H1 (cell line): ENCODE measurements at regions not wholly inside any gene's neighbourhood (a gene's known extent, or its start where the extent isn't known, plus 50 kb on each side); places are given as distances from the start of the nearest gene placed in this dataset.

ENCODE experiments used
- ASH2L ChIP-seq: fragments of 200-600, 300-600 bp; sonication (generic); IDR thresholded peaks from one replicate; pipeline ENCODE4 v1.7.1; 2017; ENCODE audit warnings: low read length
- EP300 ChIP-seq, 2 experiments: IDR thresholded peaks; 1 replicate in 1 of 2; 2 replicates in 1 of 2; pipeline ENCODE4 v1.6.1; 2011 to 2012; ENCODE audit warnings: low read depth in 2 of 2, low read length in 2 of 2, mild to moderate bottlenecking in 2 of 2, borderline replicate concordance in 1 of 2, inconsistent platforms in 1 of 2, moderate library complexity in 1 of 2
- EZH2 ChIP-seq: fragments of 200-600 bp; sonication (generic); IDR thresholded peaks from 2 replicates; pipeline ENCODE4 v1.7.1; 2012; ENCODE audit warnings: low read depth, mild to moderate bottlenecking, moderate library complexity, low read length, inconsistent platforms; ENCODE audit not compliant: severe bottlenecking
- FOSL1 ChIP-seq: IDR thresholded peaks from 2 replicates; pipeline ENCODE4 v1.6.1; 2011; ENCODE audit warnings: mild to moderate bottlenecking, low read depth, low read length, moderate library complexity; ENCODE audit not compliant: insufficient read depth
- NRF1 ChIP-seq: IDR thresholded peaks from 2 replicates; pipeline ENCODE4 v1.6.1; 2011; ENCODE audit warnings: mild to moderate bottlenecking, low read depth, low read length, improper control_type of control experiment
- SUZ12 ChIP-seq: fragments of 200-600 bp; sonication (generic); IDR thresholded peaks from 2 replicates; pipeline ENCODE4 v1.6.1; 2012; ENCODE audit warnings: mild to moderate bottlenecking, inconsistent platforms, low read length, moderate library complexity, mixed read lengths
- TBP ChIP-seq: IDR thresholded peaks from 2 replicates; pipeline ENCODE4 v1.6.1; 2011; ENCODE audit warnings: low read depth, low read length, improper control_type of control experiment
- TF ChIP-seq, protein P1 (sequence below): fragments of 300-600 bp; sonication (generic); IDR thresholded peaks from 2 replicates; pipeline ENCODE4 v1.7.1; 2012; ENCODE audit warnings: low read length, moderate library complexity, mild to moderate bottlenecking, inconsistent platforms; ENCODE audit not compliant: insufficient replicate concordance
- TF ChIP-seq, protein P2 (sequence below), 3 experiments: IDR thresholded peaks; 1 replicate in 2 of 3; 2 replicates in 1 of 3; pipeline versions ENCODE4 v1.5.1 to v1.6.1; 2011; ENCODE audit warnings: low read length in 3 of 3, mild to moderate bottlenecking in 3 of 3, inconsistent platforms in 2 of 3, low read depth in 1 of 3, moderate library complexity in 1 of 3; ENCODE audit not compliant: insufficient read depth in 1 of 3; ENCODE audit errors: control extremely low read depth in 1 of 3

DNA sequence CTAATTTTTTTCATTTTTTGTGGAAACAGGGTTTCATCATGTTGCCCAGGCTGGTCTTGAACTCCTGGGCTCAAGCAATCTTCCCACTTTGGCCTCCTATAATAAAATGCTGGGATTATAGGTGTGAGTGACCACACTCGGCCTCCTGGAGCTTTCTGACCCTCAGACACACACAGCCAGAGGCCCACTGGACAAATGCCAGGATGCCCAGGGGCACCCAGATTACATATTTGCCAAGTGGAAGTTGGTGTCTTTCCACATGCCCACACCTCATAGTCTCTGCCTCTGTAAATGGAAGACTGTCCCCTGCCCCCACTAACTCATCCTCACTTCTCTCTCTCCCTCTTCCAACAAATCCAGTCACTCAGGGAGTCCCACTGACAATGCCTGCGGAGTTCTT is 63.4 kb upstream of the LRP8 start (continued):
- TF ChIP-seq, protein P1, sequence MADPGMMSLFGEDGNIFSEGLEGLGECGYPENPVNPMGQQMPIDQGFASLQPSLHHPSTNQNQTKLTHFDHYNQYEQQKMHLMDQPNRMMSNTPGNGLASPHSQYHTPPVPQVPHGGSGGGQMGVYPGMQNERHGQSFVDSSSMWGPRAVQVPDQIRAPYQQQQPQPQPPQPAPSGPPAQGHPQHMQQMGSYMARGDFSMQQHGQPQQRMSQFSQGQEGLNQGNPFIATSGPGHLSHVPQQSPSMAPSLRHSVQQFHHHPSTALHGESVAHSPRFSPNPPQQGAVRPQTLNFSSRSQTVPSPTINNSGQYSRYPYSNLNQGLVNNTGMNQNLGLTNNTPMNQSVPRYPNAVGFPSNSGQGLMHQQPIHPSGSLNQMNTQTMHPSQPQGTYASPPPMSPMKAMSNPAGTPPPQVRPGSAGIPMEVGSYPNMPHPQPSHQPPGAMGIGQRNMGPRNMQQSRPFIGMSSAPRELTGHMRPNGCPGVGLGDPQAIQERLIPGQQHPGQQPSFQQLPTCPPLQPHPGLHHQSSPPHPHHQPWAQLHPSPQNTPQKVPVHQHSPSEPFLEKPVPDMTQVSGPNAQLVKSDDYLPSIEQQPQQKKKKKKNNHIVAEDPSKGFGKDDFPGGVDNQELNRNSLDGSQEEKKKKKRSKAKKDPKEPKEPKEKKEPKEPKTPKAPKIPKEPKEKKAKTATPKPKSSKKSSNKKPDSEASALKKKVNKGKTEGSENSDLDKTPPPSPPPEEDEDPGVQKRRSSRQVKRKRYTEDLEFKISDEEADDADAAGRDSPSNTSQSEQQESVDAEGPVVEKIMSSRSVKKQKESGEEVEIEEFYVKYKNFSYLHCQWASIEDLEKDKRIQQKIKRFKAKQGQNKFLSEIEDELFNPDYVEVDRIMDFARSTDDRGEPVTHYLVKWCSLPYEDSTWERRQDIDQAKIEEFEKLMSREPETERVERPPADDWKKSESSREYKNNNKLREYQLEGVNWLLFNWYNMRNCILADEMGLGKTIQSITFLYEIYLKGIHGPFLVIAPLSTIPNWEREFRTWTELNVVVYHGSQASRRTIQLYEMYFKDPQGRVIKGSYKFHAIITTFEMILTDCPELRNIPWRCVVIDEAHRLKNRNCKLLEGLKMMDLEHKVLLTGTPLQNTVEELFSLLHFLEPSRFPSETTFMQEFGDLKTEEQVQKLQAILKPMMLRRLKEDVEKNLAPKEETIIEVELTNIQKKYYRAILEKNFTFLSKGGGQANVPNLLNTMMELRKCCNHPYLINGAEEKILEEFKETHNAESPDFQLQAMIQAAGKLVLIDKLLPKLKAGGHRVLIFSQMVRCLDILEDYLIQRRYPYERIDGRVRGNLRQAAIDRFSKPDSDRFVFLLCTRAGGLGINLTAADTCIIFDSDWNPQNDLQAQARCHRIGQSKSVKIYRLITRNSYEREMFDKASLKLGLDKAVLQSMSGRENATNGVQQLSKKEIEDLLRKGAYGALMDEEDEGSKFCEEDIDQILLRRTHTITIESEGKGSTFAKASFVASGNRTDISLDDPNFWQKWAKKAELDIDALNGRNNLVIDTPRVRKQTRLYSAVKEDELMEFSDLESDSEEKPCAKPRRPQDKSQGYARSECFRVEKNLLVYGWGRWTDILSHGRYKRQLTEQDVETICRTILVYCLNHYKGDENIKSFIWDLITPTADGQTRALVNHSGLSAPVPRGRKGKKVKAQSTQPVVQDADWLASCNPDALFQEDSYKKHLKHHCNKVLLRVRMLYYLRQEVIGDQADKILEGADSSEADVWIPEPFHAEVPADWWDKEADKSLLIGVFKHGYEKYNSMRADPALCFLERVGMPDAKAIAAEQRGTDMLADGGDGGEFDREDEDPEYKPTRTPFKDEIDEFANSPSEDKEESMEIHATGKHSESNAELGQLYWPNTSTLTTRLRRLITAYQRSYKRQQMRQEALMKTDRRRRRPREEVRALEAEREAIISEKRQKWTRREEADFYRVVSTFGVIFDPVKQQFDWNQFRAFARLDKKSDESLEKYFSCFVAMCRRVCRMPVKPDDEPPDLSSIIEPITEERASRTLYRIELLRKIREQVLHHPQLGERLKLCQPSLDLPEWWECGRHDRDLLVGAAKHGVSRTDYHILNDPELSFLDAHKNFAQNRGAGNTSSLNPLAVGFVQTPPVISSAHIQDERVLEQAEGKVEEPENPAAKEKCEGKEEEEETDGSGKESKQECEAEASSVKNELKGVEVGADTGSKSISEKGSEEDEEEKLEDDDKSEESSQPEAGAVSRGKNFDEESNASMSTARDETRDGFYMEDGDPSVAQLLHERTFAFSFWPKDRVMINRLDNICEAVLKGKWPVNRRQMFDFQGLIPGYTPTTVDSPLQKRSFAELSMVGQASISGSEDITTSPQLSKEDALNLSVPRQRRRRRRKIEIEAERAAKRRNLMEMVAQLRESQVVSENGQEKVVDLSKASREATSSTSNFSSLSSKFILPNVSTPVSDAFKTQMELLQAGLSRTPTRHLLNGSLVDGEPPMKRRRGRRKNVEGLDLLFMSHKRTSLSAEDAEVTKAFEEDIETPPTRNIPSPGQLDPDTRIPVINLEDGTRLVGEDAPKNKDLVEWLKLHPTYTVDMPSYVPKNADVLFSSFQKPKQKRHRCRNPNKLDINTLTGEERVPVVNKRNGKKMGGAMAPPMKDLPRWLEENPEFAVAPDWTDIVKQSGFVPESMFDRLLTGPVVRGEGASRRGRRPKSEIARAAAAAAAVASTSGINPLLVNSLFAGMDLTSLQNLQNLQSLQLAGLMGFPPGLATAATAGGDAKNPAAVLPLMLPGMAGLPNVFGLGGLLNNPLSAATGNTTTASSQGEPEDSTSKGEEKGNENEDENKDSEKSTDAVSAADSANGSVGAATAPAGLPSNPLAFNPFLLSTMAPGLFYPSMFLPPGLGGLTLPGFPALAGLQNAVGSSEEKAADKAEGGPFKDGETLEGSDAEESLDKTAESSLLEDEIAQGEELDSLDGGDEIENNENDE: no peak
- TF ChIP-seq TBP (no peak), EZH2 (no peak), SUZ12 (no peak), FOSL1 (no peak), EP300 (IDR thresholded peaks at IDR 0.05; ENCODE audit: borderline replicate concordance in 1 of 2, low read depth in 2 of 2, low read length in 2 of 2) (no peak), NRF1 (no peak), ASH2L (no peak)
- TF ChIP-seq, protein P2, sequence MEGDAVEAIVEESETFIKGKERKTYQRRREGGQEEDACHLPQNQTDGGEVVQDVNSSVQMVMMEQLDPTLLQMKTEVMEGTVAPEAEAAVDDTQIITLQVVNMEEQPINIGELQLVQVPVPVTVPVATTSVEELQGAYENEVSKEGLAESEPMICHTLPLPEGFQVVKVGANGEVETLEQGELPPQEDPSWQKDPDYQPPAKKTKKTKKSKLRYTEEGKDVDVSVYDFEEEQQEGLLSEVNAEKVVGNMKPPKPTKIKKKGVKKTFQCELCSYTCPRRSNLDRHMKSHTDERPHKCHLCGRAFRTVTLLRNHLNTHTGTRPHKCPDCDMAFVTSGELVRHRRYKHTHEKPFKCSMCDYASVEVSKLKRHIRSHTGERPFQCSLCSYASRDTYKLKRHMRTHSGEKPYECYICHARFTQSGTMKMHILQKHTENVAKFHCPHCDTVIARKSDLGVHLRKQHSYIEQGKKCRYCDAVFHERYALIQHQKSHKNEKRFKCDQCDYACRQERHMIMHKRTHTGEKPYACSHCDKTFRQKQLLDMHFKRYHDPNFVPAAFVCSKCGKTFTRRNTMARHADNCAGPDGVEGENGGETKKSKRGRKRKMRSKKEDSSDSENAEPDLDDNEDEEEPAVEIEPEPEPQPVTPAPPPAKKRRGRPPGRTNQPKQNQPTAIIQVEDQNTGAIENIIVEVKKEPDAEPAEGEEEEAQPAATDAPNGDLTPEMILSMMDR (IDR thresholded peaks at IDR 0.05; ENCODE audit: control extremely low read depth in 1 of 3, insufficient read depth in 1 of 3, low read depth in 1 of 3, low read length in 3 of 3): no peak
